HEK293 (cell line): ENCODE measurements at regions not wholly inside any gene's neighbourhood (a gene's known extent, or its start where the extent isn't known, plus 50 kb on each side); places are given as distances from the start of the nearest gene placed in this dataset.

ENCODE experiments used
- CTCF ChIP-seq: fragments of 450-650 bp; formaldehyde crosslinking; IDR thresholded peaks from 2 replicates; pipeline ENCODE4 v1.5.1; 2016; ENCODE audit warnings: missing biosample characterization, missing genetic modification characterization
- ZFP41 ChIP-seq: fragments of 450-650 bp; formaldehyde crosslinking; IDR thresholded peaks from 2 replicates; pipeline ENCODE4 v1.5.1; 2016; ENCODE audit warnings: missing biosample characterization, missing genetic modification characterization, borderline replicate concordance
- ZNF664 ChIP-seq: fragments of 450-650 bp; formaldehyde crosslinking; IDR thresholded peaks from 2 replicates; pipeline ENCODE4 v1.5.1; 2016; ENCODE audit warnings: missing biosample characterization, missing genetic modification characterization
- ZNF677 ChIP-seq: fragments of 450-650 bp; IDR thresholded peaks from 2 replicates; pipeline ENCODE4 v1.5.0; 2018; ENCODE audit warnings: missing biosample characterization, mild to moderate bottlenecking, missing genetic modification characterization, moderate library complexity
- TF ChIP-seq, protein P1 (sequence below): fragments of 450-650 bp; formaldehyde crosslinking; IDR thresholded peaks from 2 replicates; pipeline ENCODE4 v1.5.1; 2016; ENCODE audit warnings: missing biosample characterization, missing genetic modification characterization

- TF ChIP-seq, protein P1, sequence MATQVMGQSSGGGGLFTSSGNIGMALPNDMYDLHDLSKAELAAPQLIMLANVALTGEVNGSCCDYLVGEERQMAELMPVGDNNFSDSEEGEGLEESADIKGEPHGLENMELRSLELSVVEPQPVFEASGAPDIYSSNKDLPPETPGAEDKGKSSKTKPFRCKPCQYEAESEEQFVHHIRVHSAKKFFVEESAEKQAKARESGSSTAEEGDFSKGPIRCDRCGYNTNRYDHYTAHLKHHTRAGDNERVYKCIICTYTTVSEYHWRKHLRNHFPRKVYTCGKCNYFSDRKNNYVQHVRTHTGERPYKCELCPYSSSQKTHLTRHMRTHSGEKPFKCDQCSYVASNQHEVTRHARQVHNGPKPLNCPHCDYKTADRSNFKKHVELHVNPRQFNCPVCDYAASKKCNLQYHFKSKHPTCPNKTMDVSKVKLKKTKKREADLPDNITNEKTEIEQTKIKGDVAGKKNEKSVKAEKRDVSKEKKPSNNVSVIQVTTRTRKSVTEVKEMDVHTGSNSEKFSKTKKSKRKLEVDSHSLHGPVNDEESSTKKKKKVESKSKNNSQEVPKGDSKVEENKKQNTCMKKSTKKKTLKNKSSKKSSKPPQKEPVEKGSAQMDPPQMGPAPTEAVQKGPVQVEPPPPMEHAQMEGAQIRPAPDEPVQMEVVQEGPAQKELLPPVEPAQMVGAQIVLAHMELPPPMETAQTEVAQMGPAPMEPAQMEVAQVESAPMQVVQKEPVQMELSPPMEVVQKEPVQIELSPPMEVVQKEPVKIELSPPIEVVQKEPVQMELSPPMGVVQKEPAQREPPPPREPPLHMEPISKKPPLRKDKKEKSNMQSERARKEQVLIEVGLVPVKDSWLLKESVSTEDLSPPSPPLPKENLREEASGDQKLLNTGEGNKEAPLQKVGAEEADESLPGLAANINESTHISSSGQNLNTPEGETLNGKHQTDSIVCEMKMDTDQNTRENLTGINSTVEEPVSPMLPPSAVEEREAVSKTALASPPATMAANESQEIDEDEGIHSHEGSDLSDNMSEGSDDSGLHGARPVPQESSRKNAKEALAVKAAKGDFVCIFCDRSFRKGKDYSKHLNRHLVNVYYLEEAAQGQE (tag by site-specific recombination), result no peak
- TF ChIP-seq ZNF677 (tag by site-specific recombination) (no peak), CTCF (no peak), ZFP41 (tag by site-specific recombination) (no peak), ZNF664 (tag by site-specific recombination) (no peak)
Observed at GRCh38 chr7:17498230-17498629, 199.8 kb downstream of the AHR start.
